ENCODE measurements at regions not wholly inside any gene's neighbourhood (a gene's known extent, or its start where the extent isn't known, plus 50 kb on each side); places are given as distances from the start of the nearest gene placed in this dataset.
A peak's percentile ranks its signal among the peaks of the same experiment; 100 is the strongest.

GRCh38 chr5:17438027-17438426 lies 60.0 kb upstream of the TAF11L2 start:
- Histone ChIP-seq H3K79me2 (replicated peaks; ENCODE audit: insufficient read depth) (no peaks in the 10 kb centered on the region), H3K4me2 (no peak overlapping the region), H3F3A (replicated peaks; ENCODE audit: low read depth) (no peaks in the 10 kb centered on the region), H3K27ac (ENCODE audit: low read depth) (no peak overlapping the region), H3K27me3 (ENCODE audit: insufficient read depth) (no peaks in the 10 kb centered on the region), H2AFZ (no peak overlapping the region), H3K4me1 (ENCODE audit: insufficient read depth) (peaks cover 12% of the 10 kb centered on the region; the same call in 1 of the 2 replicates), H3K4me3 (no peak overlapping the region), H3K36me3 (ENCODE audit: insufficient read depth) (no peaks in the 10 kb centered on the region), H3K9me2 (ENCODE audit: insufficient read depth) (no peaks in the 10 kb centered on the region; the same call in 1 of the 2 replicates), H4K20me1 (replicated peaks; ENCODE audit: insufficient read depth) (no peaks in the 10 kb centered on the region)
- peak; percentile 31 for DNase-seq (ENCODE audit: low spot score)
- Mint-ChIP-seq H3K36me3 (ENCODE audit: low read depth) (no peaks in the 10 kb centered on the region), H3K4me3 (no peak overlapping the region), H3K27me3 (ENCODE audit: insufficient read depth, low read depth, poor library complexity) (no peaks in the 10 kb centered on the region), H3K27ac (no peak overlapping the region), H3K4me1 (peaks cover 3% of the 10 kb centered on the region; the same call in 1 of the 3 replicates), H3K9me3 (no peaks in the 10 kb centered on the region; the same call in 1 of the 3 replicates)
- TF ChIP-seq JUNB (IDR thresholded peaks at IDR 0.05; ENCODE audit: unreplicated experiment) = no peak
- TF ChIP-seq CTCF (conservative IDR thresholded peaks at IDR 0.05; ENCODE audit: low read depth in 2 of 2) = peak in 1 of 2 experiments; percentile 65; a peak in 3 of 4 replicates
- peak; percentile 69 for ATAC-seq

- H3K27me3 ChIP-seq (ENCODE audit: insufficient read depth) = no peaks in the 10 kb centered on the region
- no peak overlapping the region for H2AFZ ChIP-seq
- no peaks in the 10 kb centered on the region; the same call in 1 of the 2 replicates for H3K9me2 ChIP-seq (ENCODE audit: insufficient read depth)
- Mint-ChIP-seq H3K36me3 (ENCODE audit: low read depth) (no peaks in the 10 kb centered on the region), H3K27me3 (ENCODE audit: insufficient read depth, low read depth, poor library complexity) (no peaks in the 10 kb centered on the region), H3K4me3 (no peak overlapping the region), H3K9me3 (no peaks in the 10 kb centered on the region; the same call in 1 of the 3 replicates), H3K4me1 (peaks cover 11% of the 10 kb centered on the region; the same call in 2 of the 3 replicates), H3K27ac (no peak overlapping the region)
- no peak for DNase-seq (ENCODE audit: low spot score)
- no peak overlapping the region for H3K4me2 ChIP-seq
- no peaks in the 10 kb centered on the region for H4K20me1 ChIP-seq (replicated peaks; ENCODE audit: insufficient read depth)
- TF ChIP-seq CTCF (conservative IDR thresholded peaks at IDR 0.05; ENCODE audit: low read depth in 2 of 2) = no peak
- TF ChIP-seq POLR2AphosphoS5 (IDR thresholded peaks at IDR 0.05; ENCODE audit: low read depth) = no peak
- no peak for TF ChIP-seq EZH2 (IDR thresholded peaks at IDR 0.05; ENCODE audit: low read depth, unreplicated experiment)
- TF ChIP-seq ETS1 (IDR thresholded peaks at IDR 0.05) = no peak
- TF ChIP-seq ZNF114 (CRISPR knock-in tag; IDR thresholded peaks at IDR 0.05) = no peak
- TF ChIP-seq ZNF331 (CRISPR knock-in tag; IDR thresholded peaks at IDR 0.05; ENCODE audit: low read depth) = no peak
- no peak overlapping the region for H3K4me3 ChIP-seq
- no peak overlapping the region for H3K27ac ChIP-seq (ENCODE audit: low read depth)
- no peaks in the 10 kb centered on the region for H3F3A ChIP-seq (replicated peaks; ENCODE audit: low read depth)
- H3K36me3 ChIP-seq (ENCODE audit: insufficient read depth) = no peaks in the 10 kb centered on the region
- peaks cover 7% of the 10 kb centered on the region; the same call in 1 of the 2 replicates for H3K4me1 ChIP-seq (ENCODE audit: insufficient read depth)
- no peak for ATAC-seq
- no peaks in the 10 kb centered on the region for H3K79me2 ChIP-seq (replicated peaks; ENCODE audit: insufficient read depth)
Observed at GRCh38 chr5:17439956-17440355, 58.1 kb upstream of the TAF11L2 start.

All from GM23338 (cell line).